Iris pigment epithelial cell (primary cell): ENCODE measurements at regions not wholly inside any gene's neighbourhood (a gene's known extent, or its start where the extent isn't known, plus 50 kb on each side); places are given as distances from the start of the nearest gene placed in this dataset.

Experiments
- DNase-seq: peaks from one replicate; pipeline ENCODE4 v3.0.0-alpha.2; 2011; ENCODE audit warnings: low read depth

DNA sequence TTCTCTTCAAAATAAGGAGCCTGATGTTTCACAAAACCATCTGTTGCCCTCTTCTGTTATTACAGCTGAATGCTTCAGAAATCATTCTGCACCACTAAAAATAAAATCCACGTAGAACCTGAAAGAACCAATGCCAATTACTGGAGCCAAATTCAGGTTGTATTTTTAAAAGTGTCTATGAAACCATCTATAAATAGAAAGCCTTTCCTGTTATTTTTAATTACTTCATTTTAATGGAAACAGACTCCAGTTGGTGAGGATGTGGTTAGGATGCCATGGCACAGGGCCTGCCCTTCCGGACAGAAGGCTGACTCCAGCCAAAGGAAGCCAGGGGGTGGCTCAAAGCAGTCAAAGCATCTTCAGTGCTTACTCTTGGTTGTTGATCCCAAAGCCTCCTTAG is 119.8 kb downstream of the TENT4A start:
- no peak for DNase-seq

DNA sequence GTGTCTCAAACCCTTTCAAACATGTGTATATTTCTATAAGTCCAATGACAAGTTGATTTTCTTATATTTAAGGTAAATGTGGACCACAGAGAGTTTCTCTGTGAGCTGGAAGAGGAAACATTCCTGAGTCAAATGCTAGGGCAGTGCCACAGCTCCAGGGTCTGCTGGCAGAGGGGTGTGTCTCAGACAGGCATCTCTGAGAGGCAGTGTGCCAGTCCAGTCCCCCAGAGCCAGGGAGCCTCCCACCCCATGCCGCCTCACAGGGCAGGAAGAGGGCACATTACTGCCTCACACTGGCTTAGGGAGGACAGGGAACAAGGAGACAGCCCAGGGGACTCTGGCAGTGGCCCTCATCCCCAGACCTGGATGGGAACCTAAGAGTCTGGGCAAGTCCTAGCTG is 120.2 kb downstream of the TENT4A start:
- DNase-seq, result no peak

DNA sequence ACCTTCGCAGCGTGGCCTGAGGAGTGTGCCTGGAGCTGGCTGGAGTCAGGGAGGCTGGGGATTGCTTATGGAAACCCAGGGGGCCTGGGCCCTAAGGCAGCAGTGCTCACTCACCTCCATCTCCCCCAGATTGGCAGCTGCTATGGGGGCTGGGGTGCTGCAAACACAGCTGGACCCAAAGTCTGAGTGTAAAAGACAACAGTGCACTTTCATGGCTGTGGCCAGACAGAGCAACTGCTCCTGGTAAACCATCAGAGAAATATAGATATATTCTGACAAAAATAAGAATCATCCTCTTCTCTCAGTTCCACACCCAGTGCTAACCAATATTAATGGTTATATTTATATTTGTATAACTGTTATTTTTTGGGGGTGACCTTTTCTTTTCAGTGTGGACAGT is 123.9 kb downstream of the TENT4A start:
- no peak for DNase-seq

DNA sequence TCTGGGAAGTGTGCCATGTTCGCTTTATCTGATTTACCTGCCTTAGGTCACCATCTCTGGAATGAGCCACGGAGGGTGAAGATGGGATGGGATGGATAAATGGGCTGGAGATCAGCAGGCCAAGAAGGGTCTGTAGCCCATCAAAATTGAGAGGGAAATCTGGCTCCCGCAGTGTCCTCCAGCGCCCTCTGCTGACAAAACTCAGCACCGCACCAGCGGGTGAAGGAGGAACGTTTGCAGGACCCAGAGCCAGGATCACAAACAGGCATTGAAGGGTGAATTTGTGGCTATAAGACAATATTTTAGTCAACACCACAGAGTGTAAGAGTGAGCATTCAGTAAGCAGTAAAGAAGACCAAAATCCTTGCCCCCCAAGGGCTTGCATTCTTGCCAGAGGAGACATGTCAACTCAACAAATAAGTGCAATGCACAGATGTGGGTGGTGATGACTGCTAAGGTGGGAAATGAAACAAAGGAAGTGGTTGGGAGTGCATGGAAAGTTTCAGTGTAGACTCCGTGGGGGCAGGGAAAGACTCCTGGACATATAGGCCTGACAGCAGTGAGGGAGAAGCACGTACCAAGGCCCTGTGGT is 124.4 kb downstream of the TENT4A start:
- no peak for DNase-seq

DNA sequence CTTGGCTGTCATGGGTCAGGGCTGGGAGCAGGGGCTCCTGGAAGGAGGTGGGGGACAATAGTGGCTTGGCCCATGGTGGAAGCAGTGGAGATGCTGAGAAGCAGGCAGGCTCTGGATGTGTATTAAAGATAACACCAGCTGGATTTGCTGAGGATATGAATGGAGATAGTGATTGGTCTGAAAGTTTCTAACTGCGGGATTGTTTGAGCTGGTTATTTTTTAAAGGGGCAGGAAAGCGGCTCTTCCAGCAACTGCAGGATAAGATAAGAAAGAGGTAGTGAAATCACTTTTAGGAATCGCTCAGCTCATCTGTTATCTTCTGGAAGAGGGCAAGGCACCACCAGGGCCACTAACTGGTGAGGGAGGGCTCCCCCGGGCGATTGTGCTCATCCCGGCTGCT is 125.5 kb downstream of the TENT4A start:
- DNase-seq, result no peak

DNA sequence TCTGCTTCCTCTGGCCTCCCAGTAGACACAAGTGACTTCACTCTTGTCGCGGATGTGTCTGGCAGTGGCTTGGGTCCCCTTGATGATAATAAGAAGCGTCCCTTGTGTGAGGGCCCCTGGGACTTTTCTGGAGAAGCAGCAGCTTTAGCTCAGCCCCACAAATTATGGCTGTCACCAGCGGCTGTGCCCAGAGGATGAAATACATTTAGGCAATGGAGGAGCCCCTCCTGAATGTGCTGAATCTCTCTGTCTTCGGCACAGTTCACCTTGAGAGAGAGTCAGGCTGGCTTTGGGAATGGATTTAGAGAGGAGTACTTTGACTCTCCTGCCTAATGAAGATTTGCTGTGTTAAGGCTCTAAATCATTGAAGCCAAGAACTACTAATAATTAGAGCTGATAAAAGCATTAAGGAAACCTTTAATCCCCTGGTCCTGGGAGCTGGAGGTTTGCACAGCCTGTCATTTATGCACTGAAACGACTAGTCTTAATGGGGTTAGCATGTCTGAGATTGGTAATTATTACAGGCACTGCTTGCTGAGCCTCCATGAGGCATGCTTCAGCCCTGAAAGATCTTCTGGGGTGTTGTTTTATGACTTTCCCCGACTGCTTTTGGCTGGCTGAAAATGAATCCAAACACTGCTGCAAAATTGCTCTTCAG is 127.0 kb downstream of the TENT4A start:
- no peak for DNase-seq

DNA sequence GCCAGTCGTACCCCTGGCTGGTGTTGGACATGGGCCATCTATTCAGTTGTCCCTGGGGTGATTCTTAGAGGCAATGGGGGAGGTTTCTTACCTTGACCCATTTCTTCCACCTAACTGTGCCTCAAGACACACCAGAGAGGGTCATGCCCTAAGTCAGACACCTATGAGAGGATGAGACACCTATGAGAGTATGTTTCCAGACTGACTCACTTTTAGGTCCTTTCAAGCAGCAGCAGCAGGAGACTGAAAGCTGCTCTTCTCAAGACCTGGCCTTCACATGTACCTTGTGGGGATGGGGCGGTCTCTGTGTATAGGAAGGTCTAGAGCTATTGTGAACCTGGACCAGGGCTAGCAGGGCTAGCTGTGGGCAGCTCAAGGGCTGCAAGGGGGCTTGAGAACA is 130.1 kb downstream of the TENT4A start:
- DNase-seq, result no peak

DNA sequence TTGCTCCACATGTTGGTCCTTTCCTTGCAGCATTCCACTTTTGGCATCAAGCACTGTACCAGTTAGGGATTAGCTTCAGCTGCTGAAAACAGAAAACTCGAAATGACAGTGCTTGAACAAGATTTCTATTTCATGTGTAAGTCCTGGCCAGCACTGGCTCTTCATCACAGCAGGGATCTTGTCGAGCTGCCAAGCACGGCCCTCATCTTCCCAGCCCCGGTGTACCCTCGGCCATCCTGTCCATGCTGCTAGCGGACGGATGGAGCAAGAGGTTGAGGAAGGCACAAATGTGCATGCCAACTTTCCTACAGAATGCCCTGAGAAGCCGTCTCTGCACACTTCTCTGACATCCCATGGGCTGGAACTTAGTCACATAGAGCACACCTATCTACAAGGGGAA is 130.6 kb downstream of the TENT4A start:
- DNase-seq, result no peak

DNA sequence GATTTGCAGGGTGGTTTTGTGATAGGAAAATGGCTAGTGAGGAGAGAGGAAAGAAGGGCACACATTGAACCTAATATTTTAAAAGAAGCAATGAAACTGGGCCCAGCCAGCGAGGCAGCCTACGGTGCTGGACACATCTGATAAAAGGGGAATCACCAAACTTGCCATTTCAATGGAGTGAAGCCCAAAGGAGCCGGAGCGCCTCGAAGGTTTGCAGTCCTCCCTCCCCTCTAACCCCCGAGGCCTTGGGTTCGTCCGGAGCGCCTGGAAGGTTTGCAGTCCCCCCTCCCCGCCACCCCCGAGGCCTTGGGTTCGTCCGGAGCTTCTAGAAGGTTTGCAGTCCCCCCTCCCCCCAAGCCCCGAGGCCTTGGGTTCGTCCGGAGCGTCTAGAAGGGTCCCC is 132.6 kb downstream of the TENT4A start:
- DNase-seq, result no peak

DNA sequence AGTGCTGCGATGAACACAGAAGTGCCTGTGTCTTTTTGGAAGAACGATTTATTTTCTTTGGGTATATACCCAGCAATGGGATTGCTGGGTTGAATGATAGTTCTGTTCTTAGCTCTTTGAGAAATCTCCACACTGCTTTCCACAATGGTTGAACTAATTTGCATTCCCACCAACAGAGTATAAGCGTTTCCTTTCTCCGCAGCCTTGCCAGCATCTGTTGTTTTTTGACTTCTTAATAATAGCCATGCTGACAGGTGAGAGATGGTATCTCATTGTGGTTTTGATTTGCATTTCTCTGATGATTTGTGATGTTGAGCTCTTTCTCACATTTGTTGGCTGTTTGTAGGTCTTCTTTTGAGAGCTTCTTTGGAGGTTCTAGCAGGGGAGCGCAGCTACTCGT is 134.6 kb downstream of the TENT4A start:
- no peak for DNase-seq

DNA sequence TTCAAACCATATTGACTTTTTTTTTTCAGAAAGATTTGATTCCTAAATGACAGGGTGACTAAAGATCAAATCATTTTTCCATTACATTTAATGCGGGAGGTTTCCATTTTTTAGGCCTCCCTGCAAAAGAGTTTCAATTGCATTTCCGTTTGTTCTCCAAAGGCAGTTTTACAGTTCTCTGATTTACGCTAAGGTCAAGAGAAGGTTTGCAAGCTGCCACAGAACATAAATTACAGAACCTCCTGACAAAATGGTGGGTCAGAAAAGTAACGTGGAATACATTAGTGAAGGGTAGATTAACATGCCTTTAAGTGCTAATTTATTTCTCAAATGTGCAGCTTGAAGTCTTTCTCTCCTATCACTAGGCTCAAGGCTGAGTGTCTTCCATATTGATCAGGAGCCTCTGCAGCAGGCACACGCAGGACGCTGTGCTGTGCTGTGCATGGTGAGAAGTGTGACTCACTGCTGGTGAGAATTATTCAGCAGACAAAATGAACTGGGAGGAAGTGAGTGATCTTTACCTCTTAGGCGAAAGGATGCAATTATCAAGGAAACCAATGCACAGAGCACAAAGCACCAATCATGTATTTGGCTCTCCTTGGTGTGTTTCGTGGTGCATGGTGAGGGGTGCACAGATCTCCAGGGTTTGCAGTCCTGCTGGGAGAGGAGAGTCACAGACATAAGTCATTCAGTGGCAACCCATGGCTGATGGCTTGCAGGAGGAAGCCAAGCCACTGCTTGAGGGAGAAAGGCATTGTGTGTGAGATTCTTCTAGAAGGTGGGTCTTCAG is 136.3 kb downstream of the TENT4A start:
- no peak for DNase-seq

DNA sequence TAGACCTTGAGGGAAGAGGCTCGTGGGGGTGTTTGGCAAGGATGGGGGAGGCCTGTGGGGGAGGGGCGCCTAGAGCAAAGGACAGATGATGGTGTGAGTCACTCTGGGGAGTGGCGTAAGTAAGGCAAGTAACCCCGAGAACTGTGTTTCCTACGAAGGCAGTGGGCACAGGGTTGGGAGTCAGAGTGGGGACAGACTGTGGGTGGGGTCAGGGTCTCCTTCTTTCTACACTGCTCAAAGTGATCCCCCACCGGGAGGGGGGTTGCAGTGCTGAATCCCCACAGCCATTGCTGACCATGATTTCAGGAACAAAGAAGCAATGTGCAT is 136.8 kb downstream of the TENT4A start:
- no peak for DNase-seq

DNA sequence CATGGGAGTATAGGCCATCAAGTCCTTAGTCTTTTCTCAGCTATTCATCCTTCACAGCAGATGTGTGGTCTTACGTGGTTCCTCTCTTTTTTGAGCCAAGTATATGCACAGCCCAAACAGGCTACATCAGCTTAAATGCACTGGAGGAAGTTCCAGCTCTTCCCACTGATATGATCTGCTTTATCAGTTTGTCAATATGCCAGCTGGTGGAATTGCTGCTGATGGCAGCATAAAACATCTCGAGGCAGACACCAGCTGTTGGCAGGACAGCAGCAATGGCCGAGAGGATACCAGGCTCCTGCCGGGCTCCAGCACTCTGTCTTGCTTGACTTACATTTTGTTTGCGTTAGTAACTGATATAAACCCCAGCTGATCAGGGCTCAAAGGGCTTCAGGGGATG is 143.4 kb downstream of the TENT4A start:
- no peak for DNase-seq

DNA sequence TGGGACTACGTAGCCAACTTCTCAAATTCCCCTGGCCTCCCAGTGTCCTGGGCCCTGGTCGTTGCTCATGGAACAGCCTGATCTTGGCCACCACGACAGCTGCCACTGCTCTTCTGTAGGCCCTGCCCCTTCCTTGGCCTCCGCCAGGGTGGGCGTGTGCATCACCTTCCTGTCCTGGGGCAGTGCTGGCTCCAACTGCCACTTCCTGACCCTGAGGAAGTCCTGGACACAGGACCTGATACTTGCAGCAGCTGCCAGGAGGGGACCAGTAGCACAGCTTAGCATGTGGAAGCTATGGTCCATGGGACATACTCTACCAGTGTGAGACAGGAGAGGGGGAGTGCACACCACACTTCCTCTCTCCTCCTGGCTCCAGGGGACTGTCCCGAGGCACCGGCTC is 145.2 kb downstream of the TENT4A start:
- DNase-seq, result no peak

DNA sequence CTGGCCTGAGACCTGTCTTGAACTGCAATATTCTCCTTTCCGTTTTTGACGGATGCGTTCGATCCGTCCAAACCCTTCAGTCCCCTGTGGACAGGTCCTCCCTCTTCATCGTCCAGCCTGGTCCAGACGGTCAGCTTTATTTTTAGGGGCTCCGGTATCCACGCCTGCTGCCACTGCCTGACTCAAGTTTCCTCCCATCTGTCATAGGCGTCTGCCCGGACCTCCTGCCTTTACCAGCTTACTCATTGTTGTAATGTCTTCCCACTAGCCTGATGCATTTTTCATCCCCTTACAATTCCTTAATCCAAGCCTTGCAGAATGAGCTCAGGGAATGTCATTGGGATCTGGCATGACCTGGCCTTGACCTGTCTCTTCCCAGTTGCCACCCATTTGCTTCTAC is 145.8 kb downstream of the TENT4A start:
- DNase-seq, result no peak

DNA sequence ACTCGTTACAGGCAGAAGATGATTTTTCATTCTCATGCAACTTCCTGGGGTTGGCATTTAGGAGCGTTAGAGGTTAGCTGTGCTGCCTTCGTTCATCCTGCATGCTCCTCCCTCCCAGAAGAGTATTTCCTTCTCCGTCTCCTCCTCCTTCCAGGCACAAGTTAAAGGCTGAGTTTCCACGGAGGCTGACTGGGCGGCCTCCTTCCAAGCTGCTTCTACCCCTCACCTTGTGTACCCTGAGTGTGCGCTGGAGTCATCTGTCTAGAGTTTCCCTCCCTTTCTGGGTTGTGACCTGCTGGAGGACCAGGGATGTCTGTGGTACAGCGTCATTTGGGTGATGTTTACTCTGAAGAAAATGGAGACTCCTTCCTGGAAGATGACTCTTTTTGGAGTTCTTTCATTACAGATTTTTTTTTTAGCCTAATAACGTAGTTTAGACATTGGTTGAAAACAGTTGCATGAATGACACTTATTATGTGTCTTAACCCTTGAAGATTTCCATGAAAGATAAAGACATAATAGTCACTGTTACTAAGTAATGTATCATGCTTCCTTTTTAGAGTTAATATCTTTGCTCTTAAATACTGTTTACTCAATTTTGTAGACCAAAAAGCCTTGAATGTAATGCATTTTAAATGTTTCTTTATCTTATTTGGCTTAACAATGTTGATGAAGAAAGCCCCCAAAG is 146.9 kb downstream of the TENT4A start:
- DNase-seq, result no peak

DNA sequence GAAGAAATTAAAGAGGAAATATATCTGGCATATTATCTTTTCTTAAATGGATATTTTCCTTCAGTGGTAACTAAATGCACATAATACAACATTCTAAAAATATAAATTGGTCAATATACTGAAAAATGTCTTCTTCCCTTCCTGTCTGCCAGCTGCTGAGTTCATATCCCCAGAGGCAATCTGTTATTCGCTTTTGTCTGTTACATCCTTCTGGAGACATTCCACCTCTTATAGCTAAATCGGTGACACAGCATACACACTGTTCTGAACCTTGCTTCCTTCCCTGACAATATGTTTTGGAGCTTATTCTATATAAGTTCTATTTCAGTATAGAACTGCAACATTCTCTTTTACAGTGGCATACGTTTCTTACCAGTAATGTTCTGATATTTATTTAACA is 147.8 kb downstream of the TENT4A start:
- no peak for DNase-seq

DNA sequence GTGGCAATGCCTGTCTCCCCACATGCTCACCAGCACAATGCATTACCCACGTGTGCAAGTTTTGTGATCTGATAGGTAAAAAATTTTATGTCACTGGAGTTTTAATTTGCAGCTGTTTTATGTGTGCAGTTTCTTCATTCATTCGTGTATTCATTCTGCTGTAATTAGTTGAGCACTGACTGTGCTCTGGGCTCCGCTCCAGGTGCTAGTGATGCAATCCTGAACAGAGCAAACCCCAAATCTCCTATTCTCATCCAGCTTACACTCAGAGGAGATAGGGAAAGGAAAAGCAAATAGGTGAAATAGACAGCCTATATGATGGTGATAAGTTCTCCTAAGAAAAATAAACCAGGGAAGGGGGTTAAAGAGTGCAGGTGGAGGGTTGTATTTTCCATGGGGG is 148.4 kb downstream of the TENT4A start:
- no peak for DNase-seq

DNA sequence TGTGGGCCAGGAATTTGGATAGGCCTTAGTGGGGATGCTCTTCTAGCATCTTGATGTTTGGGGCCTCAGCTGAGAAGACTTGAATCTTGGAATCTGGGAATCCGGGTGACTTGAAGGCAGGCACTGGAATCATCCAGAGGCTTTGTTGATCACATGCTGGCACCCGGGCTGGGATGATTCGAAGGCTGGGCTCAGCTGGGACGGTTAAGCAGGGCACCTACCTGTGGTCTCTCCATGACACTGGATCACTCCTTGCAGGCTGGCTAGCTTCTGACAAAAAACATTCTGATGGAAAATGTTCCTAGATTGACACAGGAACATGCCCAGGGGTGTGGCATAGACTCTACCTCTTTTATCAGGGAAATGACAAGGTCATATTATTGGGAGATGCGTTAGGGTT is 149.1 kb downstream of the TENT4A start:
- no peak for DNase-seq

DNA sequence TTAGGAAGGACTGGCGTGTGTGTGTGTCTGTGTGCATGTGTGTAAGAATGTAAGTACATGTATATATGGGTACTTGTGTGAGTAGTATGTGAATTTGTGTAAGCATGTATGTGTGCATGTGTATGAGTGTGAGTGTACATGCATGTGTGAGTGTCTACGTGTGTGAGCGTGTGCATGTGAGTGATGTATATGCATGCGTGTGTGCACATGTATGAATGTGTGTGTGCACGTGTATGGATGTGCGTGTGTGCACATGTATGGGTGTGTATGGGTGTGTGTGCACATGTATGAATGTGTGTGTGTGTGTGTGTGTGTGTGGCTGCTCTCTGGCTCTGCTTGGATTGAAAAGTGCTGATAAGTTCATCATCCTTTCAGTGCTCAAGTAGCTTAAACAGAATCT is 154.5 kb downstream of the TENT4A start:
- no peak for DNase-seq

DNA sequence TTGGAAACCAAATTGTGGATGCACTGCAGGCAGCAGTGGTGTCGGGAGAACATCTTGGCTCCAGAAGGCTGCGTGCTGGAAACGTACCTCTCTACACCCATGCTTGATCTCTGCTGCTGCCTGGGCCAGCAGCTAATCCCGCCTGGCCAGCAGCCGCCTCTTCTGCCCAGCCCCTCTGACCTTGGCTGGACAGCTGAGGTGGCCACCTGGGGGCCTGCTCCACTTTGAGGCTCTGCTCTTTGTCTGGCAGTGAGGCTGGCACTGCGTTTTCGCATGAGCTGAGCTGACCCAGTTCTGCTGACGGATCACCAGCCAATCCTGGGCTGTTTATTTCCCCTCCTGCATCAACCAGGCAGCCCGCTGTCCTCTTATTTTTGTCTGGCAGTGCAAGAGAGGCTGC is 154.9 kb downstream of the TENT4A start:
- DNase-seq, result no peak

DNA sequence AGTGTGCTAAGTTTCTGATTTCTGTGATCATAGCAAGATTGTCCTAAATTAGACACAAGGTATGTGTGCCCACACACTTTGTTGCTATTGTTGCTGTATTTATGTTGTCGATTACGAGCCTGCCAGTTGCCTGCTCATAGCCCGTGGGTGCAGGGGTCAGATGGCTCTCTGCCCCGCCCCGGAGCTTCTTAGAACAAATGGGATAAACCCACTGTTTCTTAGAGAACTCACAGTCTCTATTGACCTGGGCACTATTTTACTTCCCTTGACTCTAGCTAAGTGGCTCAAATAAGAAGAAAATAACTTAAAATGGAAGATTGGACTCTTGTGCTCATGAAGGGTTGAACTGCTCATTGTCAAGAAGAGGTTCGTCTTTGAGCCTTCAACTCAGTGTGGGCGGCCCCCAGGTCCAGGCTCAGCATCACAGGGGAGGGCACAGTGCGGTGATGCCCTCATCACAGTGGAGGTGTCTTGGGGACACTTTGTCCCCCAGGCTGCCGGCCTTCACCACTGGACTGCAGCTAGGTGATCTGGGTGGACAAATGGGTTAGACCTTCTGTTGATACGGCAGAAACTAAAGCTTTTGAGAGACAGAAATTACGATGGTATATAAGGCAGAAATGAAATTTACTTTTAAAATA is 155.5 kb downstream of the TENT4A start:
- DNase-seq, result no peak

DNA sequence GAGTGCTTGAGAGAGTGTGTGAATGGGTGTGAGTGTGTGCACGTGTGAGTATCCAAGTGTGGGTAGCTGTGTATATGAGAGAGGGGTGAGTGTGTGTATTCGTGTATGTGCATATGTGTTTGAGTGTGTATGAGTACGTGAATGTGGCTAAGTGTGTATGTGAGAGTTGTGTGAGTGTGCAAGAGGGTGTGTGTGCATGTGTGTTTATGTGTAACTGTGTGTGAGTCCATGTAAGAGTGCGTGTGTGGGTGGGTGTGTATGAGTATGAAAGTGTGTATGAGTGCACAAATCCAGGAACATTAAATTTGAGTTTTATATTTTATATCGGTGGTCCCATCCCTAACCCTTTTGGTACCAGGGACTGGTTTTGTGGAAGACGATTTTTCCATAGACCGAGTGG is 156.4 kb downstream of the TENT4A start:
- DNase-seq, result no peak
